Right lobe of liver (tissue), 4 donors: ENCODE measurements at regions not wholly inside any gene's neighbourhood (a gene's known extent, or its start where the extent isn't known, plus 50 kb on each side); places are given as distances from the start of the nearest gene placed in this dataset.

Experiments
- POLR2A ChIP-seq: fragments of 450-650 bp; IDR thresholded peaks from one replicate; pipeline ENCODE4 v1.6.1; 2017; ENCODE audit warnings: antibody characterized with exemption, mild to moderate bottlenecking
- TF ChIP-seq, protein P1 (sequence below), 4 donors: fragments of 200-600 bp in 3 of 4; fragments of 450-650 bp in 1 of 4; IDR thresholded peaks; one replicate each; pipeline versions ENCODE4 v1.5.1 to v1.8.0; 2016 to 2022; ENCODE audit warnings: antibody characterized with exemption in 4 of 4, mild to moderate bottlenecking in 2 of 4
- donor health status: DM: no; HTN: no; CAD: no.
- donor health status: DM: no; HTN: no; CAD: no.
- donor health status: DM: no; HTN: yes; CAD: no.

DNA sequence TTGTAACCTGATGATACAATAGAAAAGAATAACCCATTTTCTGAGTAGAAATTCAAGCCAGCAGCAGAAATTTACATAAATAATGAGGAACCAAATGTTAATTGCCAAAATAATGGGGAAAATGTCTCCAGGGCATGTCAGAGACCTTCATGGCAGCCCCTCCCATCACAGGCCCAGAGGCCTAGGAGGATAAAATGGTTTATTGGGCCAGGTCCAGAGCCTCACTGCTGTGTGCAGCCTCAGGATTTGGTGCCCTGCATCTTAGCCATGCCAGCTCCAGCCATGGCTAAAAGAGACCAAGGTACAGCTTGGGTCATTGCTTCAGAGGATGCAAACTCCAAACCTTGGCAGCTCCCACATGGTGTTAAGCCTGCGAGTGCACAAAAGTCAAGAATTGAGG is 352.1 kb upstream of the MEIS2 start:
- TF ChIP-seq, protein P1, sequence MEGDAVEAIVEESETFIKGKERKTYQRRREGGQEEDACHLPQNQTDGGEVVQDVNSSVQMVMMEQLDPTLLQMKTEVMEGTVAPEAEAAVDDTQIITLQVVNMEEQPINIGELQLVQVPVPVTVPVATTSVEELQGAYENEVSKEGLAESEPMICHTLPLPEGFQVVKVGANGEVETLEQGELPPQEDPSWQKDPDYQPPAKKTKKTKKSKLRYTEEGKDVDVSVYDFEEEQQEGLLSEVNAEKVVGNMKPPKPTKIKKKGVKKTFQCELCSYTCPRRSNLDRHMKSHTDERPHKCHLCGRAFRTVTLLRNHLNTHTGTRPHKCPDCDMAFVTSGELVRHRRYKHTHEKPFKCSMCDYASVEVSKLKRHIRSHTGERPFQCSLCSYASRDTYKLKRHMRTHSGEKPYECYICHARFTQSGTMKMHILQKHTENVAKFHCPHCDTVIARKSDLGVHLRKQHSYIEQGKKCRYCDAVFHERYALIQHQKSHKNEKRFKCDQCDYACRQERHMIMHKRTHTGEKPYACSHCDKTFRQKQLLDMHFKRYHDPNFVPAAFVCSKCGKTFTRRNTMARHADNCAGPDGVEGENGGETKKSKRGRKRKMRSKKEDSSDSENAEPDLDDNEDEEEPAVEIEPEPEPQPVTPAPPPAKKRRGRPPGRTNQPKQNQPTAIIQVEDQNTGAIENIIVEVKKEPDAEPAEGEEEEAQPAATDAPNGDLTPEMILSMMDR (IDR thresholded peaks at IDR 0.05), result no peak
- no peak for TF ChIP-seq POLR2A
